ENCODE measurements at regions not wholly inside any gene's neighbourhood (a gene's known extent, or its start where the extent isn't known, plus 50 kb on each side); places are given as distances from the start of the nearest gene placed in this dataset.

- TF ChIP-seq CTCF (IDR thresholded peaks at IDR 0.05) (no peak), POLR2A (IDR thresholded peaks at IDR 0.05) (no peak)
Observed at GRCh38 chr3:64956711-64957325, 269.0 kb upstream of the ADAMTS9 start.
